ENCODE measurements at regions not wholly inside any gene's neighbourhood (a gene's known extent, or its start where the extent isn't known, plus 50 kb on each side); places are given as distances from the start of the nearest gene placed in this dataset.

GRCh38 chr4:187103351-187103750, 379.7 kb upstream of the FAT1 start:
- ChIA-PET CTCF (no interaction called here), POLR2A (ENCODE audit: unreplicated experiment) (no interaction called here)
- no peaks in the 10 kb centered on the region for H3K79me1 ChIP-seq (ENCODE audit: low read depth in 1 of 2, low read length in 2 of 2)
- H3K27ac ChIP-seq (ENCODE audit: insufficient read depth, low read length): no peak overlapping the region
- H3K56ac ChIP-seq (ENCODE audit: extremely low read depth, insufficient read depth, low read length): no peak overlapping the region
- H2BK120ac ChIP-seq (ENCODE audit: low read depth, low read length): no peak overlapping the region
- H2BK20ac ChIP-seq (ENCODE audit: low read depth, low read length): no peak overlapping the region
- H4K8ac ChIP-seq (ENCODE audit: low read depth in 2 of 2, low read length in 2 of 2): no peak overlapping the region
- TF ChIP-seq CEBPB (IDR thresholded peaks at IDR 0.05; ENCODE audit: low read depth, low read length): no peak
- TF ChIP-seq NFE2L2 (IDR thresholded peaks at IDR 0.05; ENCODE audit: low read depth, low read length): no peak
- no peak for TF ChIP-seq RFX5 (IDR thresholded peaks at IDR 0.05; ENCODE audit: low read depth, low read length)
- TF ChIP-seq RCOR1 (IDR thresholded peaks at IDR 0.05; ENCODE audit: insufficient replicate concordance, low read length): no peak
- TF ChIP-seq SMC3 (IDR thresholded peaks at IDR 0.05; ENCODE audit: low read depth, low read length): no peak
- no peak for TF ChIP-seq MAFK (IDR thresholded peaks at IDR 0.05; ENCODE audit: low read depth, low read length)
- TF ChIP-seq MAZ (IDR thresholded peaks at IDR 0.05; ENCODE audit: borderline replicate concordance, low read depth, low read length): no peak
- TF ChIP-seq USF2 (IDR thresholded peaks at IDR 0.05; ENCODE audit: low read depth, low read length): no peak
- TF ChIP-seq POLR2A (IDR thresholded peaks at IDR 0.05; ENCODE audit: low read depth, low read length): no peak
- no peak overlapping the region for H3K4ac ChIP-seq (ENCODE audit: low read depth, low read length)
- no peak overlapping the region for H3K14ac ChIP-seq (replicated peaks; ENCODE audit: low read depth, low read length)
- H4K91ac ChIP-seq (ENCODE audit: insufficient read depth, low read depth, low read length): no peak overlapping the region
- dilution Hi-C loops (cut with HindIII; ENCODE audit: low sequenced_read_pairs, unreplicated experiment) (no loop called here), in situ Hi-C loops (cut with MboI; ENCODE audit: low sequenced_read_pairs) (no loop called here), intact Hi-C loops (cut with micrococcal nuclease) (no loop called here)
- no peak overlapping the region for H2BK5ac ChIP-seq (ENCODE audit: low read depth, low read length, poor library complexity, severe bottlenecking)
- H2AK5ac ChIP-seq (ENCODE audit: low read depth, low read length): no peak overlapping the region
- H2AK9ac ChIP-seq (replicated peaks; ENCODE audit: low read depth, low read length, poor library complexity): no peak overlapping the region
- no peak overlapping the region for H3K4me3 ChIP-seq (ENCODE audit: insufficient read depth, low read depth, low read length)
- no peaks in the 10 kb centered on the region for H3K27me3 ChIP-seq (ENCODE audit: control insufficient read depth, insufficient read depth, low read length)
- no peak overlapping the region for H2BK15ac ChIP-seq (ENCODE audit: low read depth, low read length)
- no peak overlapping the region for H3K23ac ChIP-seq (ENCODE audit: low read depth, low read length)
- H3K9ac ChIP-seq (ENCODE audit: low read depth, low read length): no peak overlapping the region
- no peak overlapping the region for H4K5ac ChIP-seq (ENCODE audit: low read depth, low read length)
- H3K4me2 ChIP-seq (ENCODE audit: low read depth, low read length): no peak overlapping the region
- H3K4me1 ChIP-seq (ENCODE audit: control insufficient read depth, insufficient read depth, low read length): no peaks in the 10 kb centered on the region
- no peaks in the 10 kb centered on the region for H3K36me3 ChIP-seq (ENCODE audit: control insufficient read depth, insufficient read depth, low read length)
- H4K20me1 ChIP-seq (ENCODE audit: insufficient read depth, low read length): no peaks in the 10 kb centered on the region
- ATAC-seq (ENCODE audit: low read depth) (no peak), DNase-seq (no peak)
- 93% methylated on average over 3 of the region's 4 CpGs; no CpG with 5 or more reads in 1 of the 2 experiments for WGBS, 2 experiments (ENCODE audit: extremely low coverage in 2 of 2, insufficient read length in 1 of 2)
- H3K9me3 ChIP-seq (ENCODE audit: control insufficient read depth, insufficient read depth, low read length): no peaks in the 10 kb centered on the region
- H3K18ac ChIP-seq (ENCODE audit: low read depth, low read length): no peak overlapping the region
- BruUV-seq (replicated peaks): no TSS peak
- no peaks in the 10 kb centered on the region for H3K9me1 ChIP-seq (ENCODE audit: insufficient read depth, low read length)
- H2AFZ ChIP-seq (replicated peaks; ENCODE audit: low read length, poor library complexity): no peak overlapping the region
